Panc1 (cell line): ENCODE measurements at regions not wholly inside any gene's neighbourhood (a gene's known extent, or its start where the extent isn't known, plus 50 kb on each side); places are given as distances from the start of the nearest gene placed in this dataset.

Experiments used
- CTCF ChIP-seq: fragments of 450-650 bp; IDR thresholded peaks from 2 replicates; pipeline ENCODE4 v1.5.1; 2017; ENCODE audit warnings: mild to moderate bottlenecking
- POLR2AphosphoS5 ChIP-seq: IDR thresholded peaks from 2 replicates; pipeline ENCODE4 v1.6.1; 2012; ENCODE audit warnings: mild to moderate bottlenecking, low read depth, low read length, moderate library complexity
- REST ChIP-seq, 2 experiments: IDR thresholded peaks; 2 replicates each; pipeline ENCODE4 v1.6.1; 2011 to 2012; ENCODE audit warnings: low read depth in 2 of 2, control low read depth in 1 of 2, low read length in 1 of 2, mild to moderate bottlenecking in 1 of 2, moderate library complexity in 1 of 2; ENCODE audit not compliant: insufficient read depth in 1 of 2
- SIN3A ChIP-seq: IDR thresholded peaks from 2 replicates; pipeline ENCODE4 v1.6.1; 2012; ENCODE audit warnings: low read depth, mild to moderate bottlenecking, low read length, moderate library complexity, borderline replicate concordance; ENCODE audit not compliant: insufficient read depth
- TCF7L2 ChIP-seq: IDR thresholded peaks from 2 replicates; pipeline ENCODE4 v1.6.1; 2011; ENCODE audit warnings: mild to moderate bottlenecking, low read depth, low read length, inconsistent platforms

- TF ChIP-seq CTCF (no peak), POLR2AphosphoS5 (no peak), REST (IDR thresholded peaks at IDR 0.05; ENCODE audit: insufficient read depth in 1 of 2, low read depth in 2 of 2, low read length in 1 of 2) (no peak), SIN3A (no peak), TCF7L2 (no peak)
Observed at GRCh38 chr10:62741996-62742395, 62.5 kb upstream of the ADO start.
